Heart right ventricle (tissue), 16 donors: ENCODE measurements at regions not wholly inside any gene's neighbourhood (a gene's known extent, or its start where the extent isn't known, plus 50 kb on each side); places are given as distances from the start of the nearest gene placed in this dataset.

Experiments used
- ATAC-seq, 8 donors: fragments of 200-7000 bp; cut with Tn5 transposase; one replicate each; pipeline ENCODE4 v1.9.1; 2020; ENCODE audit warnings: mild to moderate bottlenecking in 8 of 8, moderate library complexity in 8 of 8, moderate number of reproducible peaks in 1 of 8
- DNase-seq, 2 donors: peaks; one replicate each; pipeline ENCODE4 v3.0.0-alpha.2; 2020
- H3K27ac ChIP-seq, 10 donors: fragments of 200-600 bp; sonication (generic) in 2 of 10; one replicate each; pipeline versions ENCODE4 v1.5.0 to v1.8.0; 2020 to 2022; ENCODE audit warnings: mild to moderate bottlenecking in 3 of 10
- H3K27me3 ChIP-seq, 7 donors: fragments of 200-600 bp; one replicate each; pipeline ENCODE4 v1.8.0; 2021 to 2022; ENCODE audit warnings: mild to moderate bottlenecking in 2 of 7
- H3K36me3 ChIP-seq, 9 donors: fragments of 200-600 bp; sonication (generic) in 1 of 9; one replicate each; pipeline versions ENCODE4 v1.5.0 to v1.8.0; 2020 to 2022; ENCODE audit warnings: mild to moderate bottlenecking in 2 of 9
- H3K4me1 ChIP-seq, 9 donors: fragments of 200-600 bp; sonication (generic) in 1 of 9; one replicate each; pipeline versions ENCODE4 v1.5.0 to v1.8.0; 2020 to 2022; ENCODE audit warnings: mild to moderate bottlenecking in 4 of 9
- H3K4me3 ChIP-seq, 10 donors: fragments of 200-600 bp; sonication (generic) in 2 of 10; one replicate each; pipeline versions ENCODE4 v1.5.0 to v1.8.0; 2020 to 2022; ENCODE audit warnings: mild to moderate bottlenecking in 7 of 10, moderate library complexity in 2 of 10
- H3K9me3 ChIP-seq, 11 donors: fragments of 200-600 bp in 10 of 11; sonication (generic) in 2 of 11; one replicate each; pipeline versions ENCODE4 v1.5.0 to v1.8.0; 2013 to 2022; ENCODE audit warnings: mild to moderate bottlenecking in 2 of 11, control low read depth in 1 of 11, moderate library complexity in 1 of 11
- CTCF ChIP-seq, 9 donors: fragments of 200-600 bp; sonication (generic) in 2 of 9; IDR thresholded peaks; one replicate each; pipeline versions ENCODE4 v1.5.0 to v1.8.0; 2021 to 2022; ENCODE audit warnings: antibody characterized with exemption in 9 of 9, mild to moderate bottlenecking in 5 of 9, moderate library complexity in 1 of 9
- WGBS, 2 donors: extraction: QIAGEN DNeasy Blood & Tissue Kit; methylation state at CpG; one replicate each; pipeline ENCODE4 v1.1.7; 2013; ENCODE audit warnings: inconsistent platforms in 1 of 2; 5-methylcytosine and 5-hydroxymethylcytosine counted together
- intact Hi-C, 10 donors: fragments of 100-400 bp; cut with DNase I; formaldehyde crosslinking; loops; one replicate each; pipeline versions ENCODE4 v1.11.1 to v1.14.2; 2022
- donor health status: Arrhythmogenic right ventricular cardiomyopathy.
- donor health status: ischemic (EF 13 %, LVEDD 7.1; RV severe dilation, severe dysfunction).
- donor health status: healthy with polysubstance abuse.
- donor health status: DM: no; HTN: yes; CAD: no.
- donor health status: DM: no; HTN: no; CAD: no.
- donor health status: ischemic (EF 25% LVEDD 6.9; RV normal size, moderate dysfunction).
- donor health status: ischemic (EF 25% LVEDD 5.7; RV mildly dilated, moderate dysfunction).
- donor health status: healthy.
- donor health status: DM: yes; HTN: yes; CAD: no.
- donor health status: Ischemic cardiomyopathy.
- donor health status: ischemic (EF 35%, LVEDD 5.7; RV mildly dilated, moderate dysfunction).
- donor health status: nonischemic (EF 11% LVEDD 7.7; RV severe dilation, severe dysfunction).
- donor health status: DM: yes; HTN: yes; CAD: no.
- donor health status: PGD.
- donor health status: ischemic (EF 29% LVEDD 5.4; RV normal size, mild dysfunction).
- donor health status: nonischemic (EF 23%, LVEDD 6.1; RV moderate dilation, normal function).

GRCh38 chr11:42669248-42669976 is 642.4 kb upstream of the API5 start:
- H3K27me3 ChIP-seq, result no peaks in the 10 kb centered on the region
- H3K27ac ChIP-seq, result no peak overlapping the region
- H3K4me3 ChIP-seq, result no peak overlapping the region
- ATAC-seq (no peak), DNase-seq (no peak)
- H3K4me1 ChIP-seq, result no peaks in the 10 kb centered on the region
- no peak for TF ChIP-seq CTCF (IDR thresholded peaks at IDR 0.05)
- intact Hi-C loops, result no loop called here
- H3K9me3 ChIP-seq, result peaks cover 0 to 16% (median 0%) of the 10 kb centered on the region in 11 donors
- WGBS, 2 donors, result 83 to 88% methylated on average over 7 of the region's 7 CpGs
- no peaks in the 10 kb centered on the region for H3K36me3 ChIP-seq

GRCh38 chr11:42674436-42674835 is 637.4 kb upstream of the API5 start:
- Histone ChIP-seq H3K36me3 (no peaks in the 10 kb centered on the region), H3K27ac (no peak overlapping the region), H3K4me3 (no peak overlapping the region), H3K27me3 (no peaks in the 10 kb centered on the region), H3K9me3 (peaks cover 0 to 15% (median 0%) of the 10 kb centered on the region in 11 donors), H3K4me1 (no peaks in the 10 kb centered on the region)
- DNase-seq (no peak), ATAC-seq (no peak)
- no peak for TF ChIP-seq CTCF (IDR thresholded peaks at IDR 0.05)
- intact Hi-C loops, result no loop called here
- 80 to 88% methylated on average over 2 of the region's 2 CpGs for WGBS, 2 donors

GRCh38 chr11:42707541-42707940 is 604.3 kb upstream of the API5 start:
- no peaks in the 10 kb centered on the region for H3K36me3 ChIP-seq
- WGBS, 2 donors, result 79 to 85% methylated on average over 2 of the region's 2 CpGs
- no peaks in the 10 kb centered on the region for H3K9me3 ChIP-seq
- H3K27me3 ChIP-seq, result no peaks in the 10 kb centered on the region
- no peak for TF ChIP-seq CTCF (IDR thresholded peaks at IDR 0.05)
- ATAC-seq (no peak), DNase-seq (no peak)
- H3K27ac ChIP-seq, result no peak overlapping the region
- H3K4me1 ChIP-seq, result no peaks in the 10 kb centered on the region
- H3K4me3 ChIP-seq, result no peak overlapping the region
- intact Hi-C loops, result no loop called here

GRCh38 chr11:42709216-42709615 is 602.6 kb upstream of the API5 start:
- DNase-seq, result no peak
- H3K27ac ChIP-seq, result no peak overlapping the region
- 91 to 100% methylated on average over 1 of the region's 1 CpG for WGBS, 2 donors
- no peaks in the 10 kb centered on the region for H3K9me3 ChIP-seq
- TF ChIP-seq CTCF (IDR thresholded peaks at IDR 0.05), result no peak
- H3K27me3 ChIP-seq, result no peaks in the 10 kb centered on the region
- H3K4me3 ChIP-seq, result no peak overlapping the region
- ATAC-seq, result no peak
- H3K4me1 ChIP-seq, result no peaks in the 10 kb centered on the region
- H3K36me3 ChIP-seq, result no peaks in the 10 kb centered on the region
- intact Hi-C loops, result no loop called here
